ENCODE measurements at regions not wholly inside any gene's neighbourhood (a gene's known extent, or its start where the extent isn't known, plus 50 kb on each side); places are given as distances from the start of the nearest gene placed in this dataset.

GRCh38 chr11:131073167-131073566 is 156.9 kb upstream of the SNX19 start:
- intact Hi-C loops (cut with DNase I) = no loop called here
- Histone ChIP-seq H3K4me3 (no peak overlapping the region), H3K36me3 (replicated peaks in 1 of 2; ENCODE audit: insufficient read depth in 1 of 2, low read depth in 2 of 2) (no peaks in the 10 kb centered on the region), H3K9me3 (no peaks in the 10 kb centered on the region), H3K27me3 (no peaks in the 10 kb centered on the region), H3K4me1 (no peaks in the 10 kb centered on the region), H3K27ac (no peak overlapping the region)
- TF ChIP-seq CTCF (IDR thresholded peaks at IDR 0.05) (no peak), POLR2A (IDR thresholded peaks at IDR 0.05) (no peak)
- DNase-seq = no peak
- no peak for ATAC-seq
- 80 to 82% methylated on average over 2 of the region's 2 CpGs for WGBS, 2 donors

GRCh38 chr11:131074573-131074972 is 158.3 kb upstream of the SNX19 start:
- H3K4me3 ChIP-seq = no peak overlapping the region
- DNase-seq (no peak), ATAC-seq (no peak)
- intact Hi-C loops (cut with DNase I) = no loop called here
- H3K27ac ChIP-seq = no peak overlapping the region
- H3K9me3 ChIP-seq = no peaks in the 10 kb centered on the region
- TF ChIP-seq POLR2A (IDR thresholded peaks at IDR 0.05) (no peak), CTCF (IDR thresholded peaks at IDR 0.05) (no peak)
- no peaks in the 10 kb centered on the region for H3K27me3 ChIP-seq
- H3K36me3 ChIP-seq (replicated peaks in 1 of 2; ENCODE audit: insufficient read depth in 1 of 2, low read depth in 2 of 2) = no peaks in the 10 kb centered on the region
- 50 to 53% methylated on average over 3 of the region's 3 CpGs for WGBS, 2 donors
- H3K4me1 ChIP-seq = no peaks in the 10 kb centered on the region

- intact Hi-C loops (cut with DNase I) = no loop called here
- Histone ChIP-seq H3K4me1 (no peaks in the 10 kb centered on the region), H3K4me3 (no peak overlapping the region), H3K27ac (no peak overlapping the region), H3K9me3 (no peaks in the 10 kb centered on the region), H3K27me3 (no peaks in the 10 kb centered on the region), H3K36me3 (replicated peaks in 1 of 2; ENCODE audit: insufficient read depth in 1 of 2, low read depth in 2 of 2) (no peaks in the 10 kb centered on the region)
- DNase-seq = no peak
- TF ChIP-seq CTCF (IDR thresholded peaks at IDR 0.05) (no peak), POLR2A (IDR thresholded peaks at IDR 0.05) (no peak)
- ATAC-seq = no peak
These were observed 161.1 kb upstream of the SNX19 start for GRCh38 chr11:131077340-131077739.

- H3K27me3 ChIP-seq = no peaks in the 10 kb centered on the region
- intact Hi-C loops (cut with DNase I) = no loop called here
- H3K9me3 ChIP-seq = no peaks in the 10 kb centered on the region
- 63 to 68% methylated on average over 3 of the region's 3 CpGs for WGBS, 2 donors
- H3K4me3 ChIP-seq = no peak overlapping the region
- H3K27ac ChIP-seq = no peak overlapping the region
- TF ChIP-seq POLR2A (IDR thresholded peaks at IDR 0.05) (no peak), CTCF (IDR thresholded peaks at IDR 0.05) (no peak)
- H3K36me3 ChIP-seq (replicated peaks in 1 of 2; ENCODE audit: insufficient read depth in 1 of 2, low read depth in 2 of 2) = no peaks in the 10 kb centered on the region
- ATAC-seq (no peak), DNase-seq (no peak)
- no peaks in the 10 kb centered on the region for H3K4me1 ChIP-seq
These were observed 162.8 kb upstream of the SNX19 start for GRCh38 chr11:131079036-131079435.

- no peaks in the 10 kb centered on the region for H3K4me1 ChIP-seq
- 47 to 52% methylated on average over 2 of the region's 2 CpGs for WGBS, 2 donors
- DNase-seq = no peak
- no peaks in the 10 kb centered on the region for H3K36me3 ChIP-seq (replicated peaks in 1 of 2; ENCODE audit: insufficient read depth in 1 of 2, low read depth in 2 of 2)
- TF ChIP-seq POLR2A (IDR thresholded peaks at IDR 0.05) = no peak
- no peak for TF ChIP-seq CTCF (IDR thresholded peaks at IDR 0.05)
- H3K27me3 ChIP-seq = no peaks in the 10 kb centered on the region
- no peaks in the 10 kb centered on the region for H3K9me3 ChIP-seq
- intact Hi-C loops (cut with DNase I) = no loop called here
- H3K27ac ChIP-seq = no peak overlapping the region
- ATAC-seq = no peak
- no peak overlapping the region for H3K4me3 ChIP-seq
These were observed 173.5 kb upstream of the SNX19 start for GRCh38 chr11:131089727-131090245.
